ENCODE measurements at regions not wholly inside any gene's neighbourhood (a gene's known extent, or its start where the extent isn't known, plus 50 kb on each side); places are given as distances from the start of the nearest gene placed in this dataset.

DNA sequence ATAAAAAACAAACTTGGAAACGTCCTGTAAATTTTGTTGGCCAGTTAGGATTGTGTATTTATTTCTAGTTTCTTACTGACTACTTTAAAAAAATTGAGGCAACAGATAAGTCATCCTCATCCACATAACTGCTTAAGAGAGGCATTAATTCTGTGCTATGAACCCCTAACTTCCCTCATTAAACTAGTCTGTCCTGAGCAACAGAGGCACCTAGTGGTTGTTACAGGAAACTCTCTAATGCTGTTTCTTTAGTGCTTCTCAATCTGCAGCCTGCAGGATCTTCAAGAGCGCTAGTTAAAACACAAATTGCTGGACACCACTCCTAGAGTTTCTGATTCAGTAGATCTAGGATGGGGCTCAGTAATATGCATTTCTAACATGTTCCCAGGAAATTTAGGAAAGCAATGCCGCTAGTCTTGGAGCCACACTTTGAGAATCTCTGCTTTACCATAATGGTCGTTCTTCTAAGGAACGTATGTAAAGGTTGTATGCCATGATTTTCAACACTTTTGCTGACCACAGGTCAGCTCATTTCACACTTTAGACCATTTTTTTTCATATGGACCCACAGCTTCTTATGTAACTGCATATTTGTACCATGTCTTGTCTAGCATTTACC is 410.1 kb upstream of the SMARCA2 start:
- ChIA-PET CTCF (no interaction called here), POLR2A (no interaction called here)
- no peak overlapping the region for H3K4me3 ChIP-seq (ENCODE audit: low read depth, low read length)
- Mint-ChIP-seq H3K4me1 (ENCODE audit: low read depth, unreplicated experiment) (no peaks in the 10 kb centered on the region), H3K4me3 (ENCODE audit: unreplicated experiment) (no peak overlapping the region), H3K27ac (ENCODE audit: unreplicated experiment) (no peak overlapping the region), H3K36me3 (ENCODE audit: insufficient read depth, unreplicated experiment) (no peaks in the 10 kb centered on the region), H3K9me3 (ENCODE audit: unreplicated experiment) (no peaks in the 10 kb centered on the region), H3K27me3 (ENCODE audit: insufficient read depth, unreplicated experiment) (no peaks in the 10 kb centered on the region)
- intact Hi-C loops (cut with micrococcal nuclease; ENCODE audit: unreplicated experiment) = loop anchor here (1.0 to 10.0 kb wide), 2 partner anchors 70 to 145 kb away; no protein-coding TSS in a partner anchor
- H3K9me3 ChIP-seq = no peaks in the 10 kb centered on the region
- TF ChIP-seq, protein P1, sequence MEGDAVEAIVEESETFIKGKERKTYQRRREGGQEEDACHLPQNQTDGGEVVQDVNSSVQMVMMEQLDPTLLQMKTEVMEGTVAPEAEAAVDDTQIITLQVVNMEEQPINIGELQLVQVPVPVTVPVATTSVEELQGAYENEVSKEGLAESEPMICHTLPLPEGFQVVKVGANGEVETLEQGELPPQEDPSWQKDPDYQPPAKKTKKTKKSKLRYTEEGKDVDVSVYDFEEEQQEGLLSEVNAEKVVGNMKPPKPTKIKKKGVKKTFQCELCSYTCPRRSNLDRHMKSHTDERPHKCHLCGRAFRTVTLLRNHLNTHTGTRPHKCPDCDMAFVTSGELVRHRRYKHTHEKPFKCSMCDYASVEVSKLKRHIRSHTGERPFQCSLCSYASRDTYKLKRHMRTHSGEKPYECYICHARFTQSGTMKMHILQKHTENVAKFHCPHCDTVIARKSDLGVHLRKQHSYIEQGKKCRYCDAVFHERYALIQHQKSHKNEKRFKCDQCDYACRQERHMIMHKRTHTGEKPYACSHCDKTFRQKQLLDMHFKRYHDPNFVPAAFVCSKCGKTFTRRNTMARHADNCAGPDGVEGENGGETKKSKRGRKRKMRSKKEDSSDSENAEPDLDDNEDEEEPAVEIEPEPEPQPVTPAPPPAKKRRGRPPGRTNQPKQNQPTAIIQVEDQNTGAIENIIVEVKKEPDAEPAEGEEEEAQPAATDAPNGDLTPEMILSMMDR (IDR thresholded peaks at IDR 0.05; ENCODE audit: insufficient read depth in 1 of 2, low read depth in 1 of 2, low read length in 1 of 2, severe bottlenecking in 1 of 2, unreplicated experiment in 1 of 2) = peak; percentile 37 to 51
- no peaks in the 10 kb centered on the region for H3K4me1 ChIP-seq
- no peaks in the 10 kb centered on the region for H3K36me3 ChIP-seq (ENCODE audit: control insufficient read depth, insufficient read depth, low read length)
- peak; percentile 13 to 27 for DNase-seq
- BruUV-seq (replicated peaks) = no TSS peak
- H3K27me3 ChIP-seq (replicated peaks; ENCODE audit: control insufficient read depth, insufficient read depth, low read length) = no peaks in the 10 kb centered on the region

DNA sequence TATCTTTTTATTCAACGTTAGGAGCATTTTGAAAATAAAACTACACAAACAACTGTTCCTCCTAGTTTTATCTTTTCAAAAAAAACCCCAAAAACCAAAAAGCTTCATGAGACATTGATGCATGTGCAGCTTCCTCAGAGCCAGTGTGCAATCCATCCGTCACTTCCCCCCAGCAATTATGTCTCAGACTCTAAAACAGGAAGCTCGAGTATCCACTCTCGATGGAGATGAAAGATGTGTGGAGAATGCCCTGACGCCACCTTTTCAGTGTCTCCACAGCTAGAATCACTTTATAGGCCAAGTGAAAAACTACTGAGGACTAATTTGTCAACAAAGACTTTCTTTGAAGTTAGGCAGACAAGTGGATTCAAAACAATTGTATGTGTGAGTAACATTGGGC is 408.9 kb upstream of the SMARCA2 start:
- H3K4me3 Mint-ChIP-seq (ENCODE audit: unreplicated experiment) = no peak overlapping the region

DNA sequence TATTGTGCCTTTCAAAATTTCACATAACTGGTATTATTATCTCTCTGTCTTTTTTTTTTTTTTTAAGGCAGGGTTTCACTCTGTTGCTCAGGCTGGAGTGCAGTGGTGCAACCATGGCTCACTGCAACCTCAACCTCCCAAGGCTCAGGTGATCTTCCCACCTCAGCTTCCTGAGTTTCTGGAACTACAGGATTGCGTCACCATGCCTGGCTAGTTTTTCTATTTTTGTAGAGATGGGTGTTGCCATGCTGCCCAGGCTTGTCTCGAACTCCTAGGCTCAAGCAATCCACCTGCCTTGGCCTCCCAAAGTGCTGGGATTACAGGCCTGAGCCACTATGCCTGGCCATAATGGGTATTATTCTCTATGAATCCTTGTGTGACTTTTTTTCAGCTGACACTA is 402.3 kb upstream of the SMARCA2 start:
- H3K9me3 Mint-ChIP-seq (ENCODE audit: unreplicated experiment) = no peaks in the 10 kb centered on the region
- CTCF ChIA-PET = no interaction called here
- no TSS peak for BruUV-seq (replicated peaks)

More for the DNA sequence above, 408.9 kb upstream of the SMARCA2 start:
- POLR2A ChIA-PET = interaction anchor here (0.7 kb wide), 1 partner anchor 220 kb away, joined by 4 read pairs; no protein-coding TSS in a partner anchor
- H3K36me3 ChIP-seq (ENCODE audit: control insufficient read depth, insufficient read depth, low read length) = no peaks in the 10 kb centered on the region
- no peaks in the 10 kb centered on the region for H3K4me1 Mint-ChIP-seq (ENCODE audit: low read depth, unreplicated experiment)
- no TSS peak for BruUV-seq (replicated peaks)
- CTCF ChIA-PET = no interaction called here
- no peak for DNase-seq
- H3K4me3 ChIP-seq (ENCODE audit: low read depth, low read length) = no peak overlapping the region
- H3K9me3 ChIP-seq = no peaks in the 10 kb centered on the region
- H3K36me3 Mint-ChIP-seq (ENCODE audit: insufficient read depth, unreplicated experiment) = no peaks in the 10 kb centered on the region
- no peaks in the 10 kb centered on the region for H3K4me1 ChIP-seq
- H3K27me3 Mint-ChIP-seq (ENCODE audit: insufficient read depth, unreplicated experiment) = no peaks in the 10 kb centered on the region
- TF ChIP-seq, protein P1 (IDR thresholded peaks at IDR 0.05; ENCODE audit: insufficient read depth in 1 of 2, low read depth in 1 of 2, low read length in 1 of 2, severe bottlenecking in 1 of 2, unreplicated experiment in 1 of 2) = no peak
- intact Hi-C loops (cut with micrococcal nuclease; ENCODE audit: unreplicated experiment) = loop anchor here (10.0 kb wide), 1 partner anchor 71 kb away; no protein-coding TSS in a partner anchor
- H3K27ac Mint-ChIP-seq (ENCODE audit: unreplicated experiment) = no peak overlapping the region
- H3K9me3 Mint-ChIP-seq (ENCODE audit: unreplicated experiment) = no peaks in the 10 kb centered on the region
- H3K27me3 ChIP-seq (replicated peaks; ENCODE audit: control insufficient read depth, insufficient read depth, low read length) = no peaks in the 10 kb centered on the region

More for the DNA sequence above, 402.3 kb upstream of the SMARCA2 start:
- intact Hi-C loops (cut with micrococcal nuclease; ENCODE audit: unreplicated experiment) = no loop called here
- Histone ChIP-seq H3K4me1 (no peaks in the 10 kb centered on the region), H3K27me3 (replicated peaks; ENCODE audit: control insufficient read depth, insufficient read depth, low read length) (no peaks in the 10 kb centered on the region), H3K9me3 (no peaks in the 10 kb centered on the region), H3K4me3 (ENCODE audit: low read depth, low read length) (no peak overlapping the region), H3K36me3 (ENCODE audit: control insufficient read depth, insufficient read depth, low read length) (no peaks in the 10 kb centered on the region)
- no peak overlapping the region for H3K4me3 Mint-ChIP-seq (ENCODE audit: unreplicated experiment)
- H3K4me1 Mint-ChIP-seq (ENCODE audit: low read depth, unreplicated experiment) = no peaks in the 10 kb centered on the region
- POLR2A ChIA-PET = no interaction called here
- no peak for DNase-seq
- H3K36me3 Mint-ChIP-seq (ENCODE audit: insufficient read depth, unreplicated experiment) = no peaks in the 10 kb centered on the region
- H3K27ac Mint-ChIP-seq (ENCODE audit: unreplicated experiment) = no peak overlapping the region
- peaks cover 10% of the 10 kb centered on the region for H3K27me3 Mint-ChIP-seq (ENCODE audit: insufficient read depth, unreplicated experiment)
- TF ChIP-seq, protein P1 (IDR thresholded peaks at IDR 0.05; ENCODE audit: insufficient read depth in 1 of 2, low read depth in 1 of 2, low read length in 1 of 2, severe bottlenecking in 1 of 2, unreplicated experiment in 1 of 2) = no peak

Data from Caco-2 (cell line).